Tibial artery (tissue), 4 donors: ENCODE measurements at regions not wholly inside any gene's neighbourhood (a gene's known extent, or its start where the extent isn't known, plus 50 kb on each side); places are given as distances from the start of the nearest gene placed in this dataset.

Source experiments
- DNase-seq, 2 donors: peaks; one replicate each; pipeline ENCODE4 v3.0.0-alpha.2; 2019
- H3K27ac ChIP-seq, 2 donors: fragments of 200-600 bp; sonication (generic) in 1 of 2; 1 replicate in 1 of 2; 2 replicates in 1 of 2; pipeline ENCODE4 v1.5.1; 2018 to 2019; ENCODE audit warnings: mild to moderate bottlenecking in 1 of 2
- H3K27me3 ChIP-seq, 2 donors: fragments of 200-600 bp; sonication (generic) in 1 of 2; one replicate each; pipeline versions ENCODE4 v1.5.1 to v1.6.0; 2016 to 2019
- H3K36me3 ChIP-seq, 3 donors: fragments of 200-600 bp; sonication (generic) in 2 of 3; one replicate each; pipeline ENCODE4 v1.5.1; 2016 to 2019; ENCODE audit warnings: mild to moderate bottlenecking in 2 of 3
- H3K4me1 ChIP-seq, 4 donors: fragments of 200-600 bp; sonication (generic) in 2 of 4; 1 replicate in 3 of 4; 2 replicates in 1 of 4; pipeline ENCODE4 v1.5.1; 2016 to 2019
- H3K4me3 ChIP-seq, 2 donors: fragments of 200-600 bp; sonication (generic) in 1 of 2; 1 replicate in 1 of 2; 2 replicates in 1 of 2; pipeline ENCODE4 v1.5.1; 2018 to 2019; ENCODE audit warnings: mild to moderate bottlenecking in 2 of 2
- H3K9me3 ChIP-seq, 3 donors: fragments of 200-600 bp; sonication (generic) in 1 of 3; one replicate each; pipeline ENCODE4 v1.5.1; 2016 to 2019
- CTCF ChIP-seq, 2 experiments: fragments of 200-600 bp in 1 of 2; fragments of 450-650 bp in 1 of 2; IDR thresholded peaks; one replicate each; pipeline ENCODE4 v1.5.1; 2017 to 2019; ENCODE audit warnings: antibody characterized with exemption in 2 of 2, mild to moderate bottlenecking in 1 of 2, moderate library complexity in 1 of 2
- intact Hi-C: fragments of 100-400 bp; cut with DNase I; formaldehyde crosslinking; loops from one replicate; pipeline ENCODE4 v1.15.0; 2023; ENCODE audit warnings: low total_unique reads

- no peak for TF ChIP-seq CTCF (IDR thresholded peaks at IDR 0.05)
- Histone ChIP-seq H3K4me3 (no peak overlapping the region), H3K9me3 (no peaks in the 10 kb centered on the region), H3K27ac (no peak overlapping the region), H3K4me1 (no peaks in the 10 kb centered on the region), H3K27me3 (no peaks in the 10 kb centered on the region), H3K36me3 (no peaks in the 10 kb centered on the region)
- intact Hi-C loops = no loop called here
- no peak for DNase-seq
Measured at GRCh38 chr2:770776-771175, 93.6 kb upstream of the TMEM18 start.

GRCh38 chr2:769771-770170, 92.6 kb upstream of the TMEM18 start:
- no peaks in the 10 kb centered on the region for H3K4me1 ChIP-seq
- no peak overlapping the region for H3K4me3 ChIP-seq
- no peak overlapping the region for H3K27ac ChIP-seq
- no peak for DNase-seq
- TF ChIP-seq CTCF (IDR thresholded peaks at IDR 0.05) = no peak
- H3K27me3 ChIP-seq = no peaks in the 10 kb centered on the region
- intact Hi-C loops = no loop called here
- no peaks in the 10 kb centered on the region for H3K36me3 ChIP-seq
- no peaks in the 10 kb centered on the region for H3K9me3 ChIP-seq

GRCh38 chr2:768451-768850, 91.2 kb upstream of the TMEM18 start:
- no peak for DNase-seq
- intact Hi-C loops = no loop called here

GRCh38 chr2:767944-768343, 90.7 kb upstream of the TMEM18 start:
- no peak overlapping the region for H3K4me3 ChIP-seq
- no peaks in the 10 kb centered on the region for H3K9me3 ChIP-seq
- no peak overlapping the region for H3K27ac ChIP-seq
- no peak for TF ChIP-seq CTCF (IDR thresholded peaks at IDR 0.05)
- no peaks in the 10 kb centered on the region for H3K27me3 ChIP-seq
- H3K4me1 ChIP-seq = no peaks in the 10 kb centered on the region
- DNase-seq = no peak
- intact Hi-C loops = no loop called here
- H3K36me3 ChIP-seq = no peaks in the 10 kb centered on the region

More at GRCh38 chr2:768451-768850, 91.2 kb upstream of the TMEM18 start:
- no peak overlapping the region for H3K27ac ChIP-seq
- no peaks in the 10 kb centered on the region for H3K4me1 ChIP-seq
- TF ChIP-seq CTCF (IDR thresholded peaks at IDR 0.05) = no peak
- H3K36me3 ChIP-seq = no peaks in the 10 kb centered on the region
- H3K4me3 ChIP-seq = no peak overlapping the region
- H3K27me3 ChIP-seq = no peaks in the 10 kb centered on the region
- no peaks in the 10 kb centered on the region for H3K9me3 ChIP-seq

- intact Hi-C loops = no loop called here
- no peak overlapping the region for H3K27ac ChIP-seq
- H3K4me3 ChIP-seq = no peak overlapping the region
- DNase-seq = no peak
- no peak for TF ChIP-seq CTCF (IDR thresholded peaks at IDR 0.05)
- no peaks in the 10 kb centered on the region for H3K36me3 ChIP-seq
- H3K9me3 ChIP-seq = no peaks in the 10 kb centered on the region
- no peaks in the 10 kb centered on the region for H3K27me3 ChIP-seq
- H3K4me1 ChIP-seq = no peaks in the 10 kb centered on the region
Measured at GRCh38 chr2:767440-767839, 90.2 kb upstream of the TMEM18 start.

GRCh38 chr2:766255-766654, 89.0 kb upstream of the TMEM18 start:
- intact Hi-C loops = no loop called here
- Histone ChIP-seq H3K27ac (no peak overlapping the region), H3K9me3 (no peaks in the 10 kb centered on the region), H3K4me3 (no peak overlapping the region), H3K36me3 (no peaks in the 10 kb centered on the region), H3K27me3 (no peaks in the 10 kb centered on the region), H3K4me1 (no peaks in the 10 kb centered on the region)
- no peak for TF ChIP-seq CTCF (IDR thresholded peaks at IDR 0.05)
- no peak for DNase-seq
